AG09309 (cell line): ENCODE measurements at regions not wholly inside any gene's neighbourhood (a gene's known extent, or its start where the extent isn't known, plus 50 kb on each side); places are given as distances from the start of the nearest gene placed in this dataset.

Experiments used
- DNase-seq: peaks from one replicate; pipeline ENCODE4 v3.0.0-alpha.2; 2010; ENCODE audit warnings: low read depth
- H3K4me3 ChIP-seq: 2 replicates; pipeline ENCODE4 v1.5.1; 2011; ENCODE audit warnings: mild to moderate bottlenecking, low read depth, low read length, moderate library complexity; ENCODE audit not compliant: control insufficient read depth
- CTCF ChIP-seq: IDR thresholded peaks from 2 replicates; pipeline ENCODE4 v1.5.1; 2011; ENCODE audit warnings: mild to moderate bottlenecking, low read depth, low read length, inconsistent platforms; ENCODE audit not compliant: insufficient read depth, control insufficient read depth; ENCODE audit errors: missing control alignments

- H3K4me3 ChIP-seq, result no peak overlapping the region
- no peak for DNase-seq
These were observed 999.1 kb downstream of the TSN start for GRCh38 chr2:122754561-122754960.

GRCh38 chr2:122755281-122755780 is 999.9 kb downstream of the TSN start:
- no peak overlapping the region for H3K4me3 ChIP-seq
- no peak for TF ChIP-seq CTCF
- DNase-seq, result no peak

More at GRCh38 chr2:122754561-122754960, 999.1 kb downstream of the TSN start:
- no peak for TF ChIP-seq CTCF

- no peak overlapping the region for H3K4me3 ChIP-seq
- DNase-seq, result no peak
- TF ChIP-seq CTCF, result no peak
These were observed 1003.5 kb downstream of the TSN start for GRCh38 chr2:122758967-122759366.

GRCh38 chr2:122764014-122764413 is 1008.6 kb downstream of the TSN start:
- TF ChIP-seq CTCF, result no peak
- H3K4me3 ChIP-seq, result no peak overlapping the region
- DNase-seq, result no peak

GRCh38 chr2:122780251-122780650 is 1024.8 kb downstream of the TSN start:
- no peak for DNase-seq
- no peak for TF ChIP-seq CTCF
- H3K4me3 ChIP-seq, result no peak overlapping the region

- no peak for TF ChIP-seq CTCF
- no peak for DNase-seq
- H3K4me3 ChIP-seq, result no peak overlapping the region
These were observed 1038.6 kb downstream of the TSN start for GRCh38 chr2:122794100-122794499.

GRCh38 chr2:122795763-122796162 is 1040.3 kb downstream of the TSN start:
- no peak for DNase-seq
- TF ChIP-seq CTCF, result no peak
- no peak overlapping the region for H3K4me3 ChIP-seq
